ENCODE measurements at regions not wholly inside any gene's neighbourhood (a gene's known extent, or its start where the extent isn't known, plus 50 kb on each side); places are given as distances from the start of the nearest gene placed in this dataset.

- CTCF ChIA-PET: no interaction called here
- no peaks in the 10 kb centered on the region for H3K36me3 Mint-ChIP-seq (ENCODE audit: low read depth)
- peaks cover 7% of the 10 kb centered on the region for H3K9me3 Mint-ChIP-seq (ENCODE audit: insufficient read depth)
- H3K4me1 Mint-ChIP-seq (ENCODE audit: low read depth): no peaks in the 10 kb centered on the region
- no peak overlapping the region for H3K4me3 Mint-ChIP-seq
- POLR2A ChIA-PET: no interaction called here
- DNase-seq (no peak), ATAC-seq (no peak)
- no peaks in the 10 kb centered on the region for H3K27me3 Mint-ChIP-seq (ENCODE audit: low read depth)
- H3K27ac Mint-ChIP-seq: no peak overlapping the region
Measured at GRCh38 chr5:164392531-164392930, 887.1 kb downstream of the MAT2B start.

- Mint-ChIP-seq H3K4me3 (no peak overlapping the region), H3K9me3 (ENCODE audit: insufficient read depth) (peaks cover 7% of the 10 kb centered on the region), H3K27me3 (ENCODE audit: low read depth) (no peaks in the 10 kb centered on the region), H3K36me3 (ENCODE audit: low read depth) (no peaks in the 10 kb centered on the region), H3K27ac (no peak overlapping the region), H3K4me1 (ENCODE audit: low read depth) (no peaks in the 10 kb centered on the region)
- DNase-seq (no peak), ATAC-seq (no peak)
- ChIA-PET POLR2A (no interaction called here), CTCF (no interaction called here)
Measured at GRCh38 chr5:164394686-164395194, 889.3 kb downstream of the MAT2B start.

GRCh38 chr5:164412531-164412930 is 907.1 kb downstream of the MAT2B start:
- POLR2A ChIA-PET: no interaction called here

GRCh38 chr5:164420161-164420560 is 914.7 kb downstream of the MAT2B start:
- no peak for DNase-seq
- no peaks in the 10 kb centered on the region for H3K36me3 Mint-ChIP-seq (ENCODE audit: low read depth)
- no peaks in the 10 kb centered on the region for H3K27me3 Mint-ChIP-seq (ENCODE audit: low read depth)
- peaks cover 30% of the 10 kb centered on the region for H3K9me3 Mint-ChIP-seq (ENCODE audit: insufficient read depth)
- no peaks in the 10 kb centered on the region for H3K4me1 Mint-ChIP-seq (ENCODE audit: low read depth)
- ChIA-PET POLR2A (no interaction called here), CTCF (no interaction called here)
- no peak overlapping the region for H3K4me3 Mint-ChIP-seq
- no peak overlapping the region for H3K27ac Mint-ChIP-seq
- no peak for ATAC-seq

More at GRCh38 chr5:164412531-164412930, 907.1 kb downstream of the MAT2B start:
- CTCF ChIA-PET: no interaction called here
- no peak overlapping the region for H3K4me3 Mint-ChIP-seq
- H3K27me3 Mint-ChIP-seq (ENCODE audit: low read depth): no peaks in the 10 kb centered on the region
- peaks cover 5% of the 10 kb centered on the region for H3K9me3 Mint-ChIP-seq (ENCODE audit: insufficient read depth)
- ATAC-seq (no peak), DNase-seq (no peak)
- H3K4me1 Mint-ChIP-seq (ENCODE audit: low read depth): no peaks in the 10 kb centered on the region
- H3K36me3 Mint-ChIP-seq (ENCODE audit: low read depth): no peaks in the 10 kb centered on the region
- no peak overlapping the region for H3K27ac Mint-ChIP-seq

GRCh38 chr5:164422400-164422799 is 917.0 kb downstream of the MAT2B start:
- H3K9me3 Mint-ChIP-seq (ENCODE audit: insufficient read depth): peaks cover 25% of the 10 kb centered on the region
- no peaks in the 10 kb centered on the region for H3K4me1 Mint-ChIP-seq (ENCODE audit: low read depth)
- no peak overlapping the region for H3K4me3 Mint-ChIP-seq
- no peak overlapping the region for H3K27ac Mint-ChIP-seq
- DNase-seq (no peak), ATAC-seq (no peak)
- POLR2A ChIA-PET: no interaction called here
- no peaks in the 10 kb centered on the region for H3K27me3 Mint-ChIP-seq (ENCODE audit: low read depth)
- no peaks in the 10 kb centered on the region for H3K36me3 Mint-ChIP-seq (ENCODE audit: low read depth)
- CTCF ChIA-PET: no interaction called here

- H3K4me3 Mint-ChIP-seq: no peak overlapping the region
- CTCF ChIA-PET: no interaction called here
Measured at GRCh38 chr5:164431634-164432304, 926.4 kb downstream of the MAT2B start.

GRCh38 chr5:164433106-164433870 is 927.9 kb downstream of the MAT2B start:
- H3K27me3 Mint-ChIP-seq (ENCODE audit: low read depth): no peaks in the 10 kb centered on the region
- DNase-seq (no peak), ATAC-seq (no peak)

More at GRCh38 chr5:164431634-164432304, 926.4 kb downstream of the MAT2B start:
- no peaks in the 10 kb centered on the region for H3K9me3 Mint-ChIP-seq (ENCODE audit: insufficient read depth)
- no peak overlapping the region for H3K27ac Mint-ChIP-seq
- no peaks in the 10 kb centered on the region for H3K4me1 Mint-ChIP-seq (ENCODE audit: low read depth)
- no peaks in the 10 kb centered on the region for H3K36me3 Mint-ChIP-seq (ENCODE audit: low read depth)
- no peak for DNase-seq
- no peaks in the 10 kb centered on the region for H3K27me3 Mint-ChIP-seq (ENCODE audit: low read depth)
- POLR2A ChIA-PET: no interaction called here
- no peak for ATAC-seq

GRCh38 chr5:164435576-164435975 is 930.2 kb downstream of the MAT2B start:
- ATAC-seq: no peak
- ChIA-PET POLR2A (no interaction called here), CTCF (no interaction called here)
- Mint-ChIP-seq H3K27ac (no peak overlapping the region), H3K27me3 (ENCODE audit: low read depth) (no peaks in the 10 kb centered on the region), H3K4me3 (no peak overlapping the region), H3K4me1 (ENCODE audit: low read depth) (no peaks in the 10 kb centered on the region), H3K9me3 (ENCODE audit: insufficient read depth) (no peaks in the 10 kb centered on the region), H3K36me3 (ENCODE audit: low read depth) (no peaks in the 10 kb centered on the region)
- DNase-seq: no peak

More at GRCh38 chr5:164433106-164433870, 927.9 kb downstream of the MAT2B start:
- Mint-ChIP-seq H3K36me3 (ENCODE audit: low read depth) (no peaks in the 10 kb centered on the region), H3K27ac (no peak overlapping the region), H3K9me3 (ENCODE audit: insufficient read depth) (no peaks in the 10 kb centered on the region), H3K4me1 (ENCODE audit: low read depth) (no peaks in the 10 kb centered on the region), H3K4me3 (no peak overlapping the region)
- POLR2A ChIA-PET: no interaction called here
- CTCF ChIA-PET: no interaction called here

GRCh38 chr5:164439799-164440198 is 934.4 kb downstream of the MAT2B start:
- no peak overlapping the region for H3K27ac Mint-ChIP-seq
- no peaks in the 10 kb centered on the region for H3K27me3 Mint-ChIP-seq (ENCODE audit: low read depth)
- no peaks in the 10 kb centered on the region for H3K9me3 Mint-ChIP-seq (ENCODE audit: insufficient read depth)
- no peak for ATAC-seq
- POLR2A ChIA-PET: no interaction called here
- no peak overlapping the region for H3K4me3 Mint-ChIP-seq
- CTCF ChIA-PET: no interaction called here
- no peaks in the 10 kb centered on the region for H3K36me3 Mint-ChIP-seq (ENCODE audit: low read depth)
- H3K4me1 Mint-ChIP-seq (ENCODE audit: low read depth): no peaks in the 10 kb centered on the region
- DNase-seq: no peak

GRCh38 chr5:164449460-164449859 is 944.0 kb downstream of the MAT2B start:
- CTCF ChIA-PET: no interaction called here
- POLR2A ChIA-PET: no interaction called here
- H3K9me3 Mint-ChIP-seq (ENCODE audit: insufficient read depth): no peaks in the 10 kb centered on the region
- no peaks in the 10 kb centered on the region for H3K4me1 Mint-ChIP-seq (ENCODE audit: low read depth)
- H3K27me3 Mint-ChIP-seq (ENCODE audit: low read depth): no peaks in the 10 kb centered on the region
- no peak overlapping the region for H3K27ac Mint-ChIP-seq
- no peak overlapping the region for H3K4me3 Mint-ChIP-seq
- DNase-seq (no peak), ATAC-seq (no peak)
- H3K36me3 Mint-ChIP-seq (ENCODE audit: low read depth): no peaks in the 10 kb centered on the region

- no peaks in the 10 kb centered on the region for H3K36me3 Mint-ChIP-seq (ENCODE audit: low read depth)
- H3K27me3 Mint-ChIP-seq (ENCODE audit: low read depth): no peaks in the 10 kb centered on the region
- DNase-seq (no peak), ATAC-seq (no peak)
- H3K27ac Mint-ChIP-seq: no peak overlapping the region
- POLR2A ChIA-PET: interaction anchor here (0.6 kb wide), 1 partner anchor 820 kb away, joined by 3 read pairs; no protein-coding TSS in a partner anchor
- no peaks in the 10 kb centered on the region for H3K4me1 Mint-ChIP-seq (ENCODE audit: low read depth)
- H3K9me3 Mint-ChIP-seq (ENCODE audit: insufficient read depth): no peaks in the 10 kb centered on the region
- H3K4me3 Mint-ChIP-seq: no peak overlapping the region
- CTCF ChIA-PET: no interaction called here
Measured at GRCh38 chr5:164466033-164466432, 960.6 kb downstream of the MAT2B start.

GRCh38 chr5:164470312-164470711 is 964.9 kb downstream of the MAT2B start:
- ATAC-seq (no peak), DNase-seq (no peak)
- Mint-ChIP-seq H3K9me3 (ENCODE audit: insufficient read depth) (no peaks in the 10 kb centered on the region), H3K27me3 (ENCODE audit: low read depth) (no peaks in the 10 kb centered on the region), H3K27ac (no peak overlapping the region), H3K36me3 (ENCODE audit: low read depth) (no peaks in the 10 kb centered on the region), H3K4me1 (ENCODE audit: low read depth) (no peaks in the 10 kb centered on the region), H3K4me3 (no peak overlapping the region)
- CTCF ChIA-PET: no interaction called here
- POLR2A ChIA-PET: no interaction called here

All from activated CD8-positive, alpha-beta T cell treated with anti-CD3 and anti-CD28 coated beads, Interleukin-2, amount 10 ng/mL, durations not matched to agents 7 days and 5 days (primary cell).